BE2C (cell line): ENCODE measurements at regions not wholly inside any gene's neighbourhood (a gene's known extent, or its start where the extent isn't known, plus 50 kb on each side); places are given as distances from the start of the nearest gene placed in this dataset.

Source experiments
- DNase-seq: peaks from one replicate; pipeline ENCODE4 v3.0.0-alpha.2; 2020
- H3K27me3 ChIP-seq: fragments of 250-450 bp; sonication (Bioruptor Pico); 2 replicates; pipeline ENCODE4 v1.5.1; 2020; ENCODE audit warnings: mild to moderate bottlenecking
- H3K36me3 ChIP-seq: fragments of 250-450 bp; sonication (Bioruptor Pico); 2 replicates; pipeline ENCODE4 v1.5.1; 2020; ENCODE audit warnings: mild to moderate bottlenecking
- H3K4me1 ChIP-seq: fragments of 250-450 bp; sonication (Bioruptor Pico); 2 replicates; pipeline ENCODE4 v1.5.1; 2020
- H3K4me3 ChIP-seq: 2 replicates; pipeline ENCODE4 v1.5.1; 2011; ENCODE audit warnings: low read depth, low read length
- H3K9me3 ChIP-seq: fragments of 250-450 bp; sonication (Bioruptor Pico); 2 replicates; pipeline ENCODE4 v1.5.1; 2020
- CTCF ChIP-seq: IDR thresholded peaks from 2 replicates; pipeline ENCODE4 v1.5.1; 2012; ENCODE audit warnings: mild to moderate bottlenecking, low read depth, low read length

- no peak overlapping the region for H3K4me3 ChIP-seq
- H3K9me3 ChIP-seq = no peaks in the 10 kb centered on the region
- TF ChIP-seq CTCF = no peak
- no peaks in the 10 kb centered on the region for H3K36me3 ChIP-seq
- no peak for DNase-seq
- no peaks in the 10 kb centered on the region for H3K4me1 ChIP-seq
- no peaks in the 10 kb centered on the region; the same call in 1 of the 2 replicates for H3K27me3 ChIP-seq
Observed at GRCh38 chr7:38057829-38058228, 120.2 kb upstream of the STARD3NL start.

- TF ChIP-seq CTCF = no peak
- DNase-seq = no peak
Observed at GRCh38 chr7:38060116-38060515, 117.9 kb upstream of the STARD3NL start.

GRCh38 chr7:38060637-38061036 lies 117.4 kb upstream of the STARD3NL start:
- Histone ChIP-seq H3K36me3 (no peaks in the 10 kb centered on the region), H3K27me3 (no peaks in the 10 kb centered on the region; the same call in 1 of the 2 replicates), H3K4me1 (no peaks in the 10 kb centered on the region), H3K9me3 (no peaks in the 10 kb centered on the region), H3K4me3 (no peak overlapping the region)
- no peak for DNase-seq
- no peak for TF ChIP-seq CTCF

More at GRCh38 chr7:38060116-38060515, 117.9 kb upstream of the STARD3NL start:
- Histone ChIP-seq H3K4me1 (no peaks in the 10 kb centered on the region), H3K9me3 (no peaks in the 10 kb centered on the region), H3K27me3 (no peaks in the 10 kb centered on the region; the same call in 1 of the 2 replicates), H3K4me3 (no peak overlapping the region), H3K36me3 (no peaks in the 10 kb centered on the region)

GRCh38 chr7:38066391-38066790 lies 111.7 kb upstream of the STARD3NL start:
- H3K4me1 ChIP-seq = no peaks in the 10 kb centered on the region
- no peak overlapping the region for H3K4me3 ChIP-seq
- no peak for TF ChIP-seq CTCF
- H3K36me3 ChIP-seq = no peaks in the 10 kb centered on the region
- H3K9me3 ChIP-seq = no peaks in the 10 kb centered on the region
- H3K27me3 ChIP-seq = no peaks in the 10 kb centered on the region
- DNase-seq = no peak

- no peaks in the 10 kb centered on the region for H3K27me3 ChIP-seq
- no peak for TF ChIP-seq CTCF
- no peaks in the 10 kb centered on the region for H3K4me1 ChIP-seq
- no peaks in the 10 kb centered on the region for H3K36me3 ChIP-seq
- H3K4me3 ChIP-seq = no peak overlapping the region
- no peak for DNase-seq
- H3K9me3 ChIP-seq = no peaks in the 10 kb centered on the region
Observed at GRCh38 chr7:38068461-38068860, 109.6 kb upstream of the STARD3NL start.

GRCh38 chr7:38069052-38069451 lies 109.0 kb upstream of the STARD3NL start:
- TF ChIP-seq CTCF = no peak
- Histone ChIP-seq H3K27me3 (no peaks in the 10 kb centered on the region), H3K36me3 (no peaks in the 10 kb centered on the region)

More at GRCh38 chr7:38069052-38069451, 109.0 kb upstream of the STARD3NL start:
- no peak for DNase-seq
- Histone ChIP-seq H3K4me1 (no peaks in the 10 kb centered on the region), H3K4me3 (no peak overlapping the region), H3K9me3 (no peaks in the 10 kb centered on the region)
